ENCODE measurements at regions not wholly inside any gene's neighbourhood (a gene's known extent, or its start where the extent isn't known, plus 50 kb on each side); places are given as distances from the start of the nearest gene placed in this dataset.

GRCh38 chr2:104650405-104650996, 203.4 kb upstream of the POU3F3 start:
- DNase-seq = no peak

DNA sequence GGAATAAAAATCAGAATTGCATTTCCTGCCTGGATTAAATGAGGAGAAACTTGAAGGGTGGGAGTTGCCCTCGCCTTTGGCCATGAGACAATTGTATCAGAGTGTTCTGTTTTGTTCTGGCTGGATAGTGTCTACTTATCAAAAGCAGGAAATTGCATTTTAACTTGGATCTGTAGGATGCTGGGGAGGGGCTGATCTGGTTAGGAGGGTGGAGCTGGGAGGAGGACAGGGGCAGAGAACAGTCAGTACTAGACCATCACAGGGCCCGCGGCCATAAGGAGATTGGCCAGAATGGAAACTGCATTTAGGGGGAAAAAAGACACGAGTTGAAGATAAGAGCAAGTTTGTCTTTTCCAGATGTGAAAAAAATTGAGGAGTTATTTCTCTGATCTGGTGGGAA, 199.1 kb upstream of the POU3F3 start:
- no peak for DNase-seq

- DNase-seq = no peak
Measured at GRCh38 chr2:104656571-104657163, 197.2 kb upstream of the POU3F3 start.

GRCh38 chr2:104658144-104658835, 195.6 kb upstream of the POU3F3 start:
- DNase-seq = peak; percentile 27

- no peak for DNase-seq
Measured at GRCh38 chr2:104658904-104659591, 194.9 kb upstream of the POU3F3 start.

- DNase-seq = no peak
Measured at GRCh38 chr2:104660991-104661390, 192.9 kb upstream of the POU3F3 start.

- DNase-seq = no peak
Measured at GRCh38 chr2:104664672-104665071, 189.2 kb upstream of the POU3F3 start.

GRCh38 chr2:104668631-104669030, 185.3 kb upstream of the POU3F3 start:
- no peak for DNase-seq

DNA sequence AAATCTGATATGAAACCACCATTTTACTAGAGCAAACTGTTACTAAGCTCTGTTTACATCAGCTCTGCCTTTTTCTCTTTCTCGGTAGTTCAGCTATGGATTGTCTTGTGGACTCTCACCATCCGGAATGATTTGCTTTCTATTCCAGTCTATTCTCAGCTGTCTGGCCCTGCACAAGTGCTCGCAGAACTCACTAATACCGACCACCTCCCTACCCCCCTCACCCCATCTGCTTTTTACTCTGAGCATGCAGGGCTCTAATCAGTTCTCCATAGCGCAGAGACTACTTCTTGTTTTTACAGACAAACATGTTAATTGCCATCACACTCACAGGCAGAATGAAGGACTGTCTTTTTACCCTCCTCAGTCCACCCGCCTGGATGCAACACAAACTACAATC, 180.7 kb upstream of the POU3F3 start:
- DNase-seq = no peak

GRCh38 chr2:104678181-104678580, 175.7 kb upstream of the POU3F3 start:
- DNase-seq = no peak

- DNase-seq = no peak
Measured at GRCh38 chr2:104685591-104685990, 168.3 kb upstream of the POU3F3 start.

DNA sequence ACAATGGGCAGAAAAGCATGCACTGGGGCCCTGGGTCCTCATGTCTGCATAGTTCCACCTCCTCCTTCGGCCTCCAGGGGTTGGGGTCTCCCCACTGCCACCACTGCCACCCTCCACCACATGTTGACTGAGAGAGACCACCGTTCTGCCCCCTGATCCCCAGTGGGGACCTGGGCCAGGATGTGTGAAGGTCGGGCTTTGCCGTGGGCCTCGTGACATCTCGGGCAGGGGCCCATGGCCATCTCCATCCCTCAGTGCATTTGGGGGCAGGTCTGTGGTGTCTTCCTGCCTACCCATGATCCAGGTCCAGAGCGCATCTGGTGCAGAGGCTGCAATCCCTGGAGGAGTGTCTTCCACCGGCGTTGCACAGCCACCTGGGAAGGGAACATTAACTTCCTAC, 166.8 kb upstream of the POU3F3 start:
- DNase-seq = no peak

DNA sequence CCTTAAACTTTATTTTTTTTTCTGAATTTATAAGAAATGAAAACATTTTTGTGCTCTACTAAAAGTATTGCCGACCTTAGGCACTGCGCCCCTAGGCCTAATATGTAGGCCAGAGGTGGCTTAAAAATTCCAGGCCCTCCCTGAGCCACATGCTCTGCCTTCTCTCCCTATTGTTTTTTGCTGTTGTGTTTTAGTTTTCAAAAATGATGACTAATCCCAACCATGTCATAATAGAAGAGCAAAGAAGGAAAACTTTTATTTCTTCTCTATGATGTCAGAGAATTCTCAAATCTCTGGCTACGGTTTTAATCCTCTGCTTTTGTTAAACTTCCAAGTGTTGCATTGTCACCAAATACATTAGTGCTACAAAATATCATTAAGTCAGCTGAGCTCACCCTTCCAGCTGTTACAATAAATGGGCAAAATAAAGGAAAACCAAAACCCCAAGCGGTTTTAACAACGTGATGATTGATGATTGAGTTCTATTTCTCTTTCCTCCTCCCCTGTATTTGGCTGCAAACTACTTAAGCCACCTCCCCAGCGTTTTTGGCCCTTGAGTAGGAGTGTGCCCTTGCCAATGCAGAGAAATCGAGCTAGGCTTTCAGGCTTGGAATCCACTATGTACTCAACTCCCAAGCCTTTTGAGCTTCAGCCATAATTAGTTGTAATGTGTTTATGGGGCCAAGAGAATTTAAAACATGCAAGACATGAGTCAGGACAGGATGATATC, 163.5 kb upstream of the POU3F3 start:
- DNase-seq = no peak

GRCh38 chr2:104698276-104698675, 155.6 kb upstream of the POU3F3 start:
- DNase-seq = no peak

DNA sequence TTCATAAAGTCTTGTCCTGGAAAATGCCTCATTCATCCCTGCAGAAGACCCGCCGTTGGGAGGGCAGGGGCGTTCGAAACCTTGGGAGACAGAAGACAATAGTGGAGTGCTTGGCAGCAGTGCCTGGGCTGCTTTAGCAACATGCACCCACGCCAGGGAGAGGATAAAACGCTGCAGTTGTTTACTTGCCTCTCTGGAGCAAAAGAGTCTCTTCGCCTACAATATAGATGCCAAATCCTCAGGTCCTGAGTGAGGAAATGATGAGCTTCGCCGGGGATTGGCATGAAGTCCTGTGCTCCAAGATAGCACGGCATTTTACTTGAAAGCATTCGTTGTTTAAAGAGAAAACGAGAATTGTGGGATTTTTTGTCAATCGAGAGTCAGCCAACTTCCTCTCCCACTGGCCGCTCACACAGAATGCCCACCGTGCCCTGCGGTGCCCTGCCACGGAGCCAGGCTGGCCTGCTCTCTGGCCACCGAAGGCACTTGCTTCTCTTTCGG, 152.5 kb upstream of the POU3F3 start:
- no peak for DNase-seq

DNA sequence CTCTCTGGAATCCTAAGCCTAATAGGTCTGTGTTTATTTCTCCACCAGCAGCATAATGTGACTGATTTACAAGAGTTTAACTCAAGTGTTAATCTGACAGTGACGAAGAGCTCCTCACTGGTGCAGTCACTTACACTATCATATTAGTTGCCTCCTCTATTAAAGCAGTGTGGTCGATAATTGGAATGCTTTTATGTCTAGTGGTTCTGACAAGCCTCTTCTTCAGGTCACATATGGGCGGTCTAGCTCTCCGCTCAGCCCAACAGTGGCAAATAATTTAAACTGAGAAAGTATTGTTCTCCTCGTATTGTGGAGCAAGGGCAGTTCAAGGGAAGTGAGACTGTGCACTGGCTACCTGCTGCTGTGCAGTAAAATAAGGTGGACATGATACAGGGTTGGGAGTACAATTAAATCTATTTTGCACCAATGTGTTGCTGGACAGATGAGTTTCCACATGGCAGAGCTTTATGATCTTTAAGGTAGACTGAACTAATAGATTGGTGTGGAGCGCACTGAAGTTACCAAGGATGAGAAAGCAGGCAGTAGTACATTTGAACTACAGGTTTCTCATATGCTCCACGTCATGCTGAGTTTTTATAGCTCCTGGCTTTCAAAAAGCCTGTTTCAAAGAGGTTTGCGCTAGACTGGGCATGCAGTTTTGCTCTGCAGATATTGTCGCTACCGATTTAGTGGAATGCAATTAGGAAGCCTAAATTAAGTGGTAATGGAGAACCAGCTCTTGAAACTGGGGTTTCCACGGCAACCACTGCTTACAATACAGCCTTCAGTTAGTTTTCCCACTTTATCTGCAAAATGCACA, 151.7 kb upstream of the POU3F3 start:
- no peak for DNase-seq

DNA sequence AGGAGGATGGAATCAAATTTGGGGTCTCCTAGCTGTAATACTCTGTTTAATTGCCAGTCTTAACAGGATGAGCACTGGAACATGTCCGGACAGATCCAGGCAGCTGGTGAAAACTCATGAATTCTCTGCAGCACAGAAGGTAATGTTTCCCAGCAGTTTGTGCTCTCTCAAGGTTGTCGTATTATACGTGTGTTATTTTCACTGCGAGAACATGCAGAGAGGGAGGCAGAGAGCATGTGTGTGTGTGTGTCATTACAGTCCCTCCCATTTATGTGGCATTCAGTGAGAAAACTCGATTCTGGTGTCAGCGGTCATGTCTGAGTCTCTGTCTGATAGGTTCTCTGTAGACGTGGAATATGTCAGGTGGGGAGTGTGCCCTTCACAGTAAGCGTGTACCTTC, 150.2 kb upstream of the POU3F3 start:
- no peak for DNase-seq

GRCh38 chr2:104704496-104705245, 149.2 kb upstream of the POU3F3 start:
- DNase-seq = no peak

GRCh38 chr2:104707056-104707455, 146.9 kb upstream of the POU3F3 start:
- no peak for DNase-seq

- no peak for DNase-seq
Measured at GRCh38 chr2:104708967-104709366, 144.9 kb upstream of the POU3F3 start.

GRCh38 chr2:104716061-104716460, 137.9 kb upstream of the POU3F3 start:
- no peak for DNase-seq
